COR-L47 (cell line): ENCODE measurements at regions not wholly inside any gene's neighbourhood (a gene's known extent, or its start where the extent isn't known, plus 50 kb on each side); places are given as distances from the start of the nearest gene placed in this dataset.

ENCODE experiments used
- DNase-seq: peaks from one replicate; lab custom pipeline; 2025; lab: John Stamatoyannopoulos, UW

DNA sequence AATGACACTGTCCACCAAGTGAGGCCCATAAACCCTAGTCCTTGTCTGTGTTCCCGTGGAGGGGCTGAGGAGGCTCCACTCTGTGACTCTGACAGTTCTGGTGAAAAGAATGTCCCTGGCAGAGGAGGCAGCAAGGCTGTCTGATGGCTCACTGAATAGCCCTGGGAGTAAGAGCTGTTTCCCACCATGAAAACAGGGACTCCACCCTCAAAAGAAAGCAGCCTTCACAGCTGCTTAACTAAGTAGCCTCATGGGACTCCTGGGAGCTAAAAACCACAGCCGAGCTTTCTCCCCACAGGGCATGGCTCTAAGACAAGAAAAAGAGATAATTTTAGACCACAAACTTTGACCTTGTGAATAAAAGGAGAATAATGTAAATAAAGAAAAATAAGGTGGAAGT, 135.1 kb upstream of the FRY start:
- DNase-seq, result no peak

DNA sequence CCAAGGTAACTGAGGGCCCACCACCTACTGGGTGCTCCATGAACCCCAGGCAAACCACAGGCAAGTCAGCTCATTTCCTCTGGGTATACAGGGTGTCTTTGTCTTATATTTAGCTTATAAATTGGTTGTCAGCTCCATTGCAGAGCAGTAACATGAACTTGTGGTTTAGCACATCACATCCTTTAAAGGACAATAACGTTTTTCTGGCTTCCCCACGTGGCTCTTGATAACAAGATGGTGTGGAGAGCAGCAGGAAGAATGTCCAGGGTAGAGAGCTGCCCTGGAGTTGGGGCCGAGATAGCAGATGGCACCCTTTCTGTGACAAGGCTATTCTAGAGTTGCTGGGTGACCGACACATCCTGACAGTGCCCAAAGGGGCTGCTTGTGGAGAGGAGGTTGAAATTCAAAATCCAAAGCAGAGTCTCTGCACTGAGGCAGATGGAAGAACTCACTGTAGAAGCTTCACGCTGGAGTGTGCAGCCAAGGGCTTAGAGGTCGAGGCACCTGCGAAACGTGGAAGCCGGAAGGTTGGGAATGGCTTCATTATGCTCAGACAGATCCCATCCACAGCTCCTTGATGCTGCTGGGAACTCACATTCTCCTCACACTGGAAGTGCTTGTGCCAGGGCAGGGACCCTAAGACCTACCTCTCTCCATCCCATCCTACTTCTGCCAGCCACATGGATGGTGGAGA, 133.0 kb upstream of the FRY start:
- no peak for DNase-seq

DNA sequence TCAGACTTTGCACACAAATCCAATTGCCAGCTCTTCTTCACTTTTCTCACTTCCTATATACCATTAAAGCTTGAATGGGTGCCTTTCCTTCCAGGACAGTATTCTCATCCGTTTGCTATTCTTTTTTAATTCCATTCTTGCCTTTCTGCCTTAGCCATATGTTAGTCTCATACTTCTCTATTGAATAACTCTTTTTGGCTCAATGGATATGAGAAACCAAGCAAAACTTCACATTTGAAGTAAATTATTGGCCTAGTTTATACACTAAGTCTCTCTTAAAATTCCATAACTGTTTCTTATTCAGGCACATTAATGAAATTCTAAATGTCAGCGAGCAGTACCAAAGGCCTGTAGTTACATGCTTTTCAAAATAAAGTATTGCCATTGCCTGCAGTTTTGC, 129.6 kb upstream of the FRY start:
- DNase-seq, result no peak

DNA sequence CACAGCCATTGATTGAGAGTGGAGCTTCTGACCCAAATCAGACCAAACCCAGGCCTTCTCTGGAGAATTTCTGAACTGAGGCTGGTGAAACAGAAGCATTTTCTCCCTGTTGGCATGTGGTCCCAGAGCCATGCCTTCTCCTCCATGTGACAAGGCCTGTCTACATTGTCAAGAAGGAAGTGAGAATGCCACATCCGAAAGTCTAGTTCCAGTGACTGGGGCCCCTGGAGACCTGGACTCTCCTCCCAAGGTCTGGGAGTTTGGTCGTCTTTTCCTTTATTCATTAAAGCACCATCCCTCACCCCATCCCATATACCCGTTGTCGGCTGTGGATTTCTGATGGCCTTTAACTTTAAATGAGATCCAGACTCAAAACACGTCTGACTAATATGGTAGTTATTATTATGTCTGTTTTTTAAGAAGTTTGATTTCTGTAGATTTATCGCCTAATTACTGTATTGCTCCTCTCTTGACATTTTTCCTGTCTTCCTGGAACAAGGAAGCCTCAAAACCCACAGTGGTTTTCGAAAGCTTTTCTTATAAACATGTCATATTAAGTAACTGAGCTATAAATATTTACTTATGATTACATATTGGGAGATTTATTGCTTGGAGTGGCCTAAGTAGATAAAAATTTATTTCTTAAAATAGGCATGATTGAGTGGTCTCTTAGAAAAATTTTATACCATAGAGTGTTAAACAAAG, 128.3 kb upstream of the FRY start:
- DNase-seq, result no peak

DNA sequence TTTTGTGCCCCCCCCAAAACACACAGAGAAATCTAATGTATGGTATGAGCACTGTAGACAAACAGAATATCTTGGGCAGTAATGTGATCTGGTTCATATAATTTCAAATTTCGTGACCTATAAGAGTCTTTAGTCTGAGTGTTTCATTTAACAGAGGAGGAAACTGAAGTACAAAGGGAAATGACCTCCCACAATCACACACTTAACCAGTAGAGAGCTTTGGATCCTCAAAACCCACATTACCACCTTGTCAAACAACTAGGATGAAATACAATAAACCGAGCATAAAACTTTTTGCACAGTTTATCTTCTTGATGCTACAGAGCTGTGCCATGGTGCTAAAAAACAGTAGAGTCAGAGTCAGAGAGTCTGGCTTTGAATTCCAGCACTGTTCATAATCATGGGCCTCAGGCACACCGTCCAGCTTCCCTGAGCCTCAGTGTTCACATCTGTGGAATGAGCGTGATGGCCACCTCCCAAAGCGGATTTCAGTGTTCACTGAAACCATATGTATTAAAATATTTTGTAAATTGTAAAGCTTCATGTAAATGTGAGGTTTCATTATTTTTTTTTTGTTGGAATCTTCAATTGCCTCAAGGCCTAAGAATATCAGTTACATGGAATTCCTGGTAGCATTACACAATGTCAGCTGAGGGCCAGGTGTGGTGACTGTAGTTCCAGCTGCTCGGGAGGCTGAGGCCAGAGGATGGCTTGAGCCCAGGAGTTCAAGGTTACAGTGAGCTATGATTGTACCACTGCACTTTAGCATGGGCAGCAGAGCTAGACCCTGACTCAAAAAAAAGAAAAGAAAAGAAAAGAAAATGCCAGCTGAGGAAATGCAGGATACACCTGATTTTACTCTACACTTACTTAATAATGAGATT, 126.4 kb upstream of the FRY start:
- no peak for DNase-seq

DNA sequence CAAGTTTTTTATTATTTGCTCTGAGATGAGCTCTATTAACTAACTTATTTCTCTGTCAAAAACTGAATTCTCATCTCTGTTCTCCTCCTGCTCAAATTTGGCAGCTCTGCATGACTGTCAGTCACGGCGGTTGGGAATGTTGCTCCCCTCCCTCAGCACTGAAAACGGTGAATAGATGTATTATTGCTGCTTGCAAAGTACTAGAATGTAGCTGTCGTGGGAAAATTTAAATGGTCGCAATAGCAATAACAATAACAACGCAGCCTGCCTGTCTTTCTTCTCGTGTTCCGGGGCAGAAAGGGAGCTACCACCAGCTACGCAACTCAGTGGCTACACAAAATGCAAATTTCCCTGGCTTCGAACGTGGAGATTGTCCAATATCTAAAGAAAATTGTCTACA, 125.6 kb upstream of the FRY start:
- no peak for DNase-seq

DNA sequence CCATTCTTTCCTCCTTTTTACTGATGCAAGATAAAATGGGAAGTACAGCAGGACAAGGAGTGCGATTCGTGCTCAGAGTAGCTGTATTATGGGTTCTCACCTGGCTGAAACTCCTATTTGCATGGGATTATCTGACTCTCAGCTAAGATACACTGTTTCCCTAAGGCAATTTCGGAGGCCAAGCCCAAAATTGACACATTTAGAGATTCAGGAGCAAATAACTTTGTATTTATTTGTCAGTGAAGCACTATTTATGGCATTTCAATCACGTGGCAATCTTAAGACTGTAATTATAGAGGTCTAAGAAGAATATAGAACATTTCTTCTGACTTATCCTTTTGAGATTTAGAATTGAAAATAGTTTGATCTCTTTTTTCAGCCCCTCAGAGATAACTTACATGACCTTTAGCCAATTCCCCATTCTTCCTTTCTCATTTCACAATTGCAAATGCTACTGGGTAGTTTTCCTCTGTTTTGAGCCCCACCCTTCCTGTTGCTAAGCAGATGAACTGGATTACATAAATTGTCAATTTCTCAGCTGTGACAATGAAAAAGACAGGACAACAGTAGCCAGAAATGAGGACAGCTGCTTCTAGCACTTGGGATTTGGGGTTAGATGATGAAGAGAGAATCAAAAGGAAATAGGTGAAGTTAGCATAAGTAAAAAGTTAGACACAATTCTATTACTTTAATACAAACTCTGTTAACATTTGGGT, 122.7 kb upstream of the FRY start:
- no peak for DNase-seq

DNA sequence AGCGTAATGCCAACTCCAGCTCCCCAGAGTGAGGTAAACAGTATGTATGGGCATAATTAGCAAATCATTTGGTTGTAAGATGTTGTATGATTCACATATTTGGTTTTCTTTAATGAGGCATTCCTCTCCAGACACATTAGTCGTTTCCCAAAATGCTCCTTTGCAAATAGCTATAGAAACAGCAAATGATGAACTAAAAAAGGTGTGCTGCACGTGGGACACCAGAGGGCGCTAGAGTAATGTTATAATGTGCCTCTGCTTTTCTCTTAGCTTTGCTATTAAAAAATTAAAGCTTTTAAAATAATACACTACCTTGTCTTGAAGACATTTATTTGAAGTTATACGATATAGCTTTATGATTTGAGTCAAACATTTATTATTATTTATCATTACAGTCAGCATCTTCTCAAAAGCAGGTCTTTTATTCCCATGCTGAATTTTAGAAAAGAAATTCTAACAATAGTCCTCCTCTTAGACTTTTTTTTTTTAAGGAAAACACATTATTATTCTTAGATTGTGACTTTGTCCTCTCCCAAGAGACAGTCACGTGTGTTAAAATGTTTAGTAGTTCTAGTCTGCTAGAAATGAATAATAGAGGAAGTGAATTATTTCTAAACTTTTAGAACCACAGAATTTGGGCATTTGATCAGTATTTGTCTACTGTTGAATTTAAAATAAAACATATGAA, 121.6 kb upstream of the FRY start:
- DNase-seq, result peak; percentile 68

DNA sequence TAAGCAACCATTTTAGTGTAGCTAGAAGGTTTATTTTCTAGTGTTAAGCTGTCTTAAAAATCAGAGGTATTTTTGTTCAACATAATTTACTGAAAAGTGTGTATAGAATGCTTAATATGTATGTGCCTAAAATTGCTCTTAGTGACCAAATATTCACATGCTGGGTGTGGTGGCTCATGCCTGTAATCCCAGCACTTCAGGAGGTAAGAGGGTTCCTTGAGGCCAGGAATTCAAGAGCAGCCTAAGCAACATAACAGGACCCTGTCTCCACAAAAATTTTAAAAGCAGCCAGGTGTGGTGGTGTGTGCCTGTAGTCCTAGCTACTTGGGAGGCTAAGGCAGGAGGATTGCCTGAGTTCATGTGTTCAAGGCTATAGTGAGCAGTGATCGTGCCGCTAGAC, 120.9 kb upstream of the FRY start:
- DNase-seq, result no peak

DNA sequence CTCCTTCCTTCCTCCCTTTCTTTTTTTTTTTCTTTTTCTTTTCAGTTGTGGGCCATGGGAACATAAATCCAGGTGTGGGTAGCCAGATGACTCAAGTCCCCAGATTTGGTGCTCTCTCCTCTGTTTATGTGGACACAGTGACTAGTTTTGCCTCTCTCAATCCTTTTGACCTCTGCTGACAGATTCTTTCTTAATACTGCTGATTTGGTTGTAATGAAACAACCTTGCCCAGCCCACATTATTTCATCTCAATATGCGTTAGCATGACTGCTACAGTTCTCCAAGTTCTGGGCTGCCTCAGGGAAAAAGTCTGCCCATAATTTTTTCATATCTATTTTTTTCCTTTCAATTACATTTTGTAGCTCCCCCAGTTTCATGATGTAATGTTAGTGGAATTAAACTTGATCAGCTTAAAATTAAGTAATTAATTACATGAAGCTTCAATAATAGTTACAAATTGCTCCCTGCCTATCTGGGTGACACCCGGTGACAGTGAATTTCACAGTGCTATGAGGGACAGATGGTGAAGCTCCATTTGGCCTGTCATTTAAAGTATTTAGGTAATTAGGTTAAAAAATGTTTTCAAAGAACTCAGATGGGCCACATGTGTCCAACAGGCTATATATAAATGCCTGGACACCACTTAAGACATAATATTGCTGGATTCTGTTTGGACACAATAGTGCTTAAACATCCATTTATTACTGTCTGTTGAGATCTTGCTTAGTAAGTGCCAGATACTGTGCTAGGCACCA, 118.8 kb upstream of the FRY start:
- no peak for DNase-seq

DNA sequence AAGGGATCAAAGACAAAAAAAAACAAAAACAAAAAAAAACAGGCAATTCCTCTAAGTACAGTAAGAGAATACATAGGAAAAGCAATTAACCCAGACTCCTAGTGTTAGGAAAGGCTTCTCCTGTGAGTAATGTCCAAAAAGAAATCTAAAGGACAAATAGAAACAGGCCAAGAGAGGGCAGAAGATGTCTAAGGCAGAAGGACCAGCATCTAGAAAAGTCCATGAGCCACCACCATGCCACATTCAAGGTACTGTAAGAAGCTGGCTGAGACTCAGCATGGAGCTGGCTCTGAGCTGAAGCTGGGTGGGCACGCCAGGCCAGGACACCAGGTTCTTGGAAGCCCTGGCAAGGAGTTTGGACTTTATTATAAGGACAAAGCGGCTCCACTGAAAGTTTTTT, 118.1 kb upstream of the FRY start:
- DNase-seq, result no peak

DNA sequence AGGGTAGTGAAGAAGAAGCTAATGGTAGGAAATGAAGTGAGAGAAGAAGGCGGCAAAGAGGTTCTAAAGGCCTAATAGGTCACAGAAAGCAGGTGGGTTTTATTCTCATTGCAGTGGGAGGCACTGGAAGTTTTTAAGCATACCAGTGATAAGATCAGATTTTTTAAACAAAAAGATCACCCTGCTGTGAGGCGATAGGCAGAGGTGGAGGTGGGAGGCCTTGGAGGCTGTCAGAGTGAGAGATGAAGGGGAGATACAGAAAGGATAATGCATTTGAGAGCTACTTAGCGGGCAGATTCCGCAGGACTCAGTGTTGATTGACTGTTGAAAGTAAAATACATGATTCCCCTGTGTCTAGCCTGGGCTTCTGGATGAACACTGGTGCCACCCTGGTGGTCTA, 116.7 kb upstream of the FRY start:
- DNase-seq, result no peak

DNA sequence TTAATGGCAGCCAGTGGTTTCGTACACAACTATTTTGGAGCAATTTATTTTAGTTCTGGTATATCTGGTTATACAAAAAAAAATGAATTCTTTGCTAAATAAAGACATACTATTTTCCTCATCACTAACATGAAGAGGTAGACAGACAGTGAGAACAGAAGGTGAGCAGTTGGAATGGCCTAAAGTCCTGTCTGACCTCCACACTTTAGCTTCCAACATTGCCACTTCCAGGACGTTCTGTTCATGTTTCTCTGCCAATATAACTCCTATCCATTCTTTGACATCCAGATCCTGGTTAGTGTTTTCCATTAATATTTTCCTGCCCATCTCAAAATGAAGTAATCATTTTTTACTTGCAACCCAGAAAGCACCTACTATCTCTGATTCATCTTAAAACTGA, 112.9 kb upstream of the FRY start:
- DNase-seq, result no peak

DNA sequence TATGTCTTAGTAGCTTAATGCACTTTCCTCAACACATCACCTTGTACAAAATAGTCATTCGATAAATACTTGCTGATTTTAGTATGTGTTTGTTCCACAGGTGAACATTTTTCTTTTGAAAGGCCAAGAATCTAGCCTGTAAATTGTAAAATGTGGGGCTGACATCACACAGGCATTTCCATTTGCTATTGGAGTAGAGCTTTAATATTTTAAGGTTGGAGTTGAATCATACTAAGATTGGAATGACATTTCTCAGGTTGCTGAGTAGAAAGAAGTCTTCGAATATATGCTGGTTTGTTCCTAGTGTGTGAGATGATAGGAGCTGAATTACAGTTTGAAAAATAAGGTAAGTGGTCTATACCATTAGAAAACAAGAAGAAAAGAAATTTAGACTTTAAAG, 112.3 kb upstream of the FRY start:
- no peak for DNase-seq

DNA sequence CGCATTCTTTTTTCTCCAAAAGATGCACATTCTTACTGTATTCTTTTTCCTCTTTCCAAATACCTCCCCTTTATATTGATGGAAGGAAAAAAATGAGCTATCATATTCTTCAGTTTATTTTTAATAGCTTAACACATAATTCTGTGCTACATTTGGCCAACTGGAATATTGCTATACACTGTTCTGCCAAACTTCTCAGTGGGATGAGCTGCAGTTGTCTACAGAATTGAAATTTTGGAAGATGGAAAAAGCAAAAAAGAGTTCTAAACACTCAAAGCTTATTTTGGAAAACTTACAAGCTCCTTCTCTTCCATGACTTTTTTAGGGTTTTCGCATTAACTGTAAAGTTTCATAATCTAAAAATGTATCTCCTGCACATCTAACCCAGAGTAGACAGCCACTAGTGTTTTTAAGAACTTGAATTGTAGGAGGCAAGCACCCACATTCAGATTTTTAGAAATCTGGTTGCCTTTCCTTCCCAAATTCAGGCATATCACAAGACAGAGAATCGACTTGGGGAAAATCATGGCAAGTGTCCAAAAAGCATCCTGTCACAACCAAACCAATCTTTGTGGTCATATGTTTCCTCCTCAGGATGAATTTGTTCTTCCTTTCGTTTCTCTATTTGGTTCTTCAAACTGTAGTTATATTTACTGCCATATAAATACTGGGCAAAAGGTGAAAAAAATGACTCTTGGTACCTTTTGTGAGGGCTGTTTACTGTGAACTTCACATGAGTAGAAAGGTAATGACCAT, 111.4 kb upstream of the FRY start:
- no peak for DNase-seq

DNA sequence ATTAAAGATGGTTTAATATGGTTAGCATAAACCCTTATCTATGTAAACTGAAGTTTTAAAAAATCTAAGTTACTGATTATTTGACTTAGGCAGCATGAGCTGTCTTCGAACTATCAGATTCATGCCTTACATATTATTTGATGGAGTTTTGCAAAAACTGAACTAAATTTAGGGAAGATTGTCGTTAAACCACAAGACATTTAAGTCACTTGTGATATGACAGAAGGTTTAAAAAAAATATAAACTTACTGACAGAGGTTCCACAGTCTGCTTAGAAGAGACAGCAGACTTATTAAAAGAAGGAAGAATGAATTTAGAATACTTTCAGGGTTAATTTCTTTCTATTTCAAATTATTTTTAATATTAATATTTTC, 110.9 kb upstream of the FRY start:
- DNase-seq, result no peak

DNA sequence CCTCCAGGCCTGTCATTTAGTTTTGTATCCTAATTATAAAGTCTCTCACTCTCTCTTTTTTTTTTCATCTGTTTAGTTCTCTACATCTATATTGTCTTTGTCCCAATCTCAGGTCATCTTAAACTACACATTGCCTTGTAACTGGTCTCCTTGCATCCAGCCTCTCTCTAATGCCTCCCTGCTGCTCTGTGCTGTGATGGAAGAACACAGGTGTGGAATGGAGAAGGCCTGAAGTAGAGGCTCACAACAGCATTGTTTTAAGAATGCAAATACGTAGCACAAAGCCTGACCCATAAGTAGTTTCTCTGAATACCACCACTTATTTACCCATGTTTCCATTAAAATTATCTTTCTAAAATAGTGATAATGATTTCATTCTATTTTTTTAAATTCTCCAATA, 108.8 kb upstream of the FRY start:
- no peak for DNase-seq

DNA sequence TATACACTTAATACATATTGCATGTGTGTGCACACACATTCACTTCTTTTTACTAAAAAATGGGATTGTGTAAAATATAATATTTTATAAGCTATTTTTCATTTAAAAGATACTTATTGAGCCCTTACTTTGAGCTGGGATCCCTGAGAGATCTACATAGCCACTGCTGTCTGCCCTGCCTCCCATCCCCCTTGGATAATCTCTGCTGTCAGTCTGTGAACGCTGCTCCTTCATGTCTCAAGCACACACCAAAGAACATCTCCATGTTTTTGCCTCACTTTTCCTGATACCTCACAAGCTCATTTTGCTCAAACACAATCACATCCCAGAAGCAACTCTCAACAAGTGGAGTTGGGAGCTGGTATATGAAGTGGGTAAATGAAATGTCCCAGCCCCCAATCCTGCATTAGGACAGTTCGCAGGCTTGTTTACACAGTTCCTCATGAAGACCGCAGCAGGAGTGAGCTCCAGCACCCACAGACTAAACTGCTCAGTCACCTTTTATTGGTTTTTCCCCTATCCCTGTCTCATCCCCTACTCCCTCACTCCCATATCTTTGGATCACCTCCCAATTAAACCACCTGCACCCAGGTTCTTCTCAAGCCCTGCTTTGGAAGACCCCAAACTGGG, 108.3 kb upstream of the FRY start:
- no peak for DNase-seq

DNA sequence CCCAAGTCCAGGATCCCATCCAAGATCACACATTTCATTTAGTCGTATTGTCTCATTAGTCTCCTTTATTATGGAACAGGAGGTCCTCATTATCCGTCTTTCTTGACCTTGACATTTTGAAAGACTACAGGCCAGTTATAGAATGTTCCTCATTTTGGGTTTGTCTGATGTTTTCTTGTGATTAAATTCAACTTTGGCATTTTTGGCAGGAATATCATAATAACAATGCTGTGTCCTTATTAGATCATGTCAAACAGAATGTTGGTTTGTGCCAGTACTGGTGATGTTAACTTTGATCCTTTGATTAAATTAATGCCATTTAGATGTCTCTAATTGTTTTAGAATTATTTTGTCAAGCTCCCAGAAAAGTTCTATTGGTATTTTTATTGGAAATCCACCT, 106.5 kb upstream of the FRY start:
- DNase-seq, result no peak

DNA sequence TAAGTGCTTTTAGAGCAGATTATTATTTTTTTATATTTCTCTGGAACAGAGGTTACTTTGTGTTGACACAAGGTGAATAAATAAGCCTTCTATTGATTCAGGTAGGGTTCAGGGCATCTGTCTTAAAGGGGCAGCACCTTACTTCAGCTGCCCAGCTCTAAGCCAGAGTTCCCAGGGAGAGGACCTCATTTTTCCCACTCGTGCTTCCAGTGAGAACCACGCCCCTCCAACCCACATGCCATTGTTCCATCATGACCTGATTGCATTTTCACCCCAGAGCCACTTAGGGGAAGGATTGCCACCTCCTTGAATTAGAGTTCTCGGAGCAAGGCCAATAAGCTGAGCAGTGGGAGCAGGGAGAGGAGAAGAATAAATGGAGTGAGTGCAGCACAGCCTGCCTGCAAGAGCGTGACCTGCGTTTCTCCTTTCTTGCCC, 104.3 kb upstream of the FRY start:
- DNase-seq, result no peak
